HG02973 (cell line): ENCODE measurements at regions not wholly inside any gene's neighbourhood (a gene's known extent, or its start where the extent isn't known, plus 50 kb on each side); places are given as distances from the start of the nearest gene placed in this dataset.

Experiments
- ATAC-seq: cut with Tn5 transposase; IDR thresholded peaks from one replicate; pipeline ENCODE4 v1.9.1; 2021; ENCODE audit warnings: moderate library complexity; ENCODE audit not compliant: unreplicated experiment

DNA sequence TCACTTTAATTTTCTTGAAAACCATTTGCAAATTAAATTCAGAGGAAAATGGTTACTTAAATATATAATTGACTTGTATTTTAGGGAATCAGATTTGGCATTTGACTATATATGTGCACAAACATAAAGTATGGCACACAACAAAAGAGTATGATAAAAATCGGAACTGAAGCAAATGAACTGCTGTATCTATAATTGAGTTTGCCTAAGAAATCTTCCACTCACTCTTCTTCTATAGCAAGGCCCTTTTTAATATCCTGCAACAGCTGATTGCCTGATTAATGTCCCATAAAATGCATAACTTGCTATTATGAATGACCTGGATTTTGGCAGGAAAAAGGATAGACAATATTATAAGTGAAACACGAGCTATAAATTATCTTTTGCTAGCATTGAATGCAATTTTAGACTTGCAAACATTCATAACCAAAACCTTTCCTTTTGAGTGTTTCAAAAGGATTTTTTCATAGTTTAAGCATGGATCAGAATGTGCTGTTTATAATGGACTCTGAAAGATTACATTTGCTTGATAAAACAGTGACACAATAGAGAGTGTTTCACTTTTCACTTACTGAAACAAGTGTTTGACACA lies 2204.3 kb downstream of the MRPL39 start:
- no peak for ATAC-seq

- ATAC-seq, result no peak
These were observed 2206.0 kb downstream of the MRPL39 start for GRCh38 chr21:23401278-23401677.

GRCh38 chr21:23398726-23399125 lies 2208.6 kb downstream of the MRPL39 start:
- ATAC-seq, result no peak

- no peak for ATAC-seq
These were observed 2212.8 kb downstream of the MRPL39 start for GRCh38 chr21:23394458-23394857.

DNA sequence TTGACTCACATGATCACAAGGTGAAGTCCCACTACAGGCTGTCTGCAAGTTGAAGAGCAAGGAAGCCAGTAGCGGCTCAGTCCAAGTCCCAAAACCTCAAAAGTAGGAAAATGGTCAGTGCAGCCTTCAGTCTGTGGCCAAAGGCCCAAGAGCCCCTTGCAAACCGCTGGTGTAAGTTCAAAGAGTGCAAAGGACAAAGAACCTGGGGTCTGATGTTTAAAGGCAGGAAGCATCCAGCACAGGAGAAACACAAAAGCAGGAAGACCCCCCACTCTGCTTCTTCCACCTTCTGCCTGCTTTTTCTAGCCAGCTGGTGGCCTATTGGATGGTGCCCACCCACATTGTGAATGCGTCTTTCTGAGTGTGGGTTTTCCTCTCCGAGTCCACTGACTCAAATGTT lies 2222.6 kb downstream of the MRPL39 start:
- ATAC-seq, result no peak

GRCh38 chr21:23374155-23374554 lies 2233.1 kb downstream of the MRPL39 start:
- no peak for ATAC-seq

GRCh38 chr21:23356905-23357304 lies 2250.4 kb downstream of the MRPL39 start:
- no peak for ATAC-seq

DNA sequence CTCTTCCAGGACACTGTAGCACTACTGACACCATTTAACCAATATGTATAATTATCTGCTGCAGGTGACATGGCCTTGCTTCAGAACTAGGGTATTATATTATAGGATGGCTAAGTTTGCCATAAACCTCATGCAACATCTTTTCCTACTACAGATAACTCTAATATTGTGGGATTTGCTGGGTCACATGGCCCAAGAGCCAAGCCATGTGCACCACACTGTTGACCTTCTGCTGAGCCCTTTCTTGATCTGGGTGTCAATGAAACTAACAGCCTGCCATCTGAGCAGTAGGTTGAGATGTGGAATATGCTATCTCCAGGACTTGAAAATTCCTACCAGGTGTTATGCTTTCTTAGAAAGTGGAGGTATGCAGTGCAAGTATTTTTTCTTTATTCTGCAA lies 2291.1 kb downstream of the MRPL39 start:
- no peak for ATAC-seq

DNA sequence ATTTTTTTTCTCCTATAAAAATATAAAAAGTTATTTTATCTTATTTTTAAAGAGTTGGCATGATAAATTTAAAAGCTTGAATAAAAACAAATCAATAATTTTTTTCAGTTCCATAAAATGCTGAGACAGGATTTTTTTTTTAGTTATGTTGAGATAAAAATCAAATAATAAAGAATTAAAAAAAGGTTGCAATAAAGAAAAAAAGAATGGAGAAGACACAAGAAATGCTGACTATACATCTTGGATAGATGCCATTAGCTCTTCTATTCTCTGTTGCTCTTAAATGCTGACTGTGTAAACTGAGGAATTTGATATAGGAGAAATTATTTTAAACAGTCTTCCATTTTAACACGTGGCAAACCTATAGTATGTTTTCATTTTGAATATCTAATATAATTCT lies 2298.5 kb downstream of the MRPL39 start:
- ATAC-seq, result no peak

GRCh38 chr21:23307065-23307464 lies 2300.2 kb downstream of the MRPL39 start:
- no peak for ATAC-seq

DNA sequence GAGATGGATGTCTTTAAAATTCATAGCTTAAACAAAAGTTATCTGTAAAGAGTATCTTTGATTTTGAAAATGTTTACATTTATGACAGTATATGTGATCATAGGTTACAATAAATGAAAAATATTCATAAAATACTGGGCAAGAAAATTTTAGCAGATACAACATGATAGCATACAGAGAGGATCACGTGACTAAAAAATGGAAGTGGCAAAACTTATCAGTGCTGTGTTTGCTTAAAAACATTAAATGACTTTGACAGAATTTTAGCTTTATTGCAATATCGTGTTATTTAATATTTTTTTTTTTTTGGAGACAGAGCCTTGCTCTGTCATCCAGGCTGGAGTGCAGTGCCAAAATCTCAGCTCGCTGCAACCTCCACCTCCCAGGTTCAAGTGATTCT lies 2294.1 kb downstream of the NCAM2 start:
- ATAC-seq, result no peak

GRCh38 chr21:23281917-23282316 lies 2283.7 kb downstream of the NCAM2 start:
- ATAC-seq, result no peak

- ATAC-seq, result no peak
These were observed 2251.6 kb downstream of the NCAM2 start for GRCh38 chr21:23249760-23250159.

DNA sequence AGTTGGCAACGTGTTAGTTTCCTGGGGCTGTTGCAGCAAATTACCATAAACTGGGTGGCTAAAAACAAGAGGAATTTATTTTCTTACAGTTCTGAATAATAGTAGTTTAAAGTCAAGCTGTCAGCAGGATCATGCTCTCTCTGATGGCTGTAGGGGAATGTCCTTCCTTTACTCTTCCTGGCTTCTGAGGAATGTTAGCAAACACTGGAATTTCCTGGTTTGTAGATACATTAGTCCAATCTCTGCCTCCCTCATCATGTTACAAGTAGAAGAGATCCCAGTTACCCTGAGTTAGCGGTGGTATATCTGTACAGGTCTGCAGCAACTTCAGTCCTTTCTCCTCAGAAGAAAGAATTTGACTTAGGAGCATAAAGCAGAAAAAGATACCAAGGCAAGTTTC lies 2249.1 kb downstream of the NCAM2 start:
- ATAC-seq, result no peak

GRCh38 chr21:23245255-23245654 lies 2247.0 kb downstream of the NCAM2 start:
- ATAC-seq, result no peak

GRCh38 chr21:23223882-23224281 lies 2225.7 kb downstream of the NCAM2 start:
- no peak for ATAC-seq

DNA sequence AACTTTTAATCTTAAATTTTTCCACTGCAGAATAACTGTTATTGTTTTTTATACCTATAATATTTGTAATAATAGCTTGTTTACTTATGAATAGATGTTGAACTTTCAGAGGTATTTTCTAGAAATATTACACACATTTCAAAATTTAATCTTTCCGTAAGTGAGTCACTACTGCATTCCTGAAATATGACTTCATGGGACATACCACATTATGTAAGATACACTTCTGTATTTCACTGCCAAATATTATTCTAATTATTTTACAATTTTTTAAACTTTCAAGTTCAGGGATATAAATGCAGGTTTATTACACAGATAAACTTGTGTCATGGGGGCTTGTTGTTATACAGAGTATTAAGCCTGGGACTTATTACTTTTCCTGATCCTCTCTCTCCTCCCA lies 2220.5 kb downstream of the NCAM2 start:
- no peak for ATAC-seq

DNA sequence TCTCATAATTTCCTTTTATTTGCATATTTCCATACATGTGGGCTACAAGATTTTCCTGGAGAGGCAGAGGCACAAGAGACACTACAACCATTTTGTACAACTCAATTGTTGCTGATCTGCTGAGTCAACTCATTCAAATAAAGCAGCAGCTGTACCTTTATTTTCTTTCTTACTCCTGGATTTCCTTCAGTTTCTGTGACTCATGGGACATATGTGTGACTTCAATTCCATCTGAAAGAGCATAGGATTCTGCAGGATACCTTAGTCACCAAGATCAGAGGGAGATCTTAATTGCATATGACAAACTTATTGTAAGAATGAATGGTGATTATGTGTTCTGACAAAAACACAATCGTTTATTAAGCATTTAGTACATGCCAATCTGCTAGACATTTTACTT lies 2219.4 kb downstream of the NCAM2 start:
- no peak for ATAC-seq

DNA sequence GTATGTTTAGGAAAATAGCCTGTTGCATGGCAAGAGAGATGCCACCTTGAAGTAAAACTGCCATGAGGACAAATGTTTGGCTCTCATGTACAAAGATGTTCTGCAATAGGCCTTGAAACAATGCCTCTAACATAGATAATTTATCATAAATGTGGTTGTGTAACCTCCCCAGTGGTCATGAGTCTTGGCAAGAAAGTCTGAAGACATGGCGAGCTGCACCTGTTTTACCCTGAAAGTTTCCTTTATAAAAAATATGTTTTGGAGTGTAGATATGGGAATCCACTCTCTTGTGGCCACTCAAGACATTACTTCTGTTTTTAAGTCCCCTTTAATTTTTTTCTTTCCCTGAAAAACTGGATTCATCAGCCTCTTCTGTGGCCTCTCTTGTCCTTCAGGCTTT lies 2217.1 kb downstream of the NCAM2 start:
- no peak for ATAC-seq
